Hepatocyte (in vitro differentiated cells): ENCODE measurements at regions not wholly inside any gene's neighbourhood (a gene's known extent, or its start where the extent isn't known, plus 50 kb on each side); places are given as distances from the start of the nearest gene placed in this dataset.

Experiments used
- EZH2 ChIP-seq: fragments of 200-600 bp; sonication (generic); IDR thresholded peaks from 2 replicates; pipeline ENCODE4 v1.6.1; 2016; ENCODE audit warnings: antibody characterized with exemption, mild to moderate bottlenecking, borderline replicate concordance
- EZH2phosphoT487 ChIP-seq: fragments of 200-600 bp; sonication (generic); IDR thresholded peaks from one replicate; pipeline ENCODE4 v1.6.1; 2018; ENCODE audit warnings: antibody characterized with exemption, mild to moderate bottlenecking, low read depth, moderate library complexity; ENCODE audit not compliant: unreplicated experiment, severe bottlenecking
- TF ChIP-seq, protein P1 (sequence below): fragments of 200-600 bp; sonication (generic); IDR thresholded peaks from 2 replicates; pipeline ENCODE4 v1.5.1; 2016; ENCODE audit warnings: antibody characterized with exemption, mild to moderate bottlenecking; ENCODE audit not compliant: poor library complexity

DNA sequence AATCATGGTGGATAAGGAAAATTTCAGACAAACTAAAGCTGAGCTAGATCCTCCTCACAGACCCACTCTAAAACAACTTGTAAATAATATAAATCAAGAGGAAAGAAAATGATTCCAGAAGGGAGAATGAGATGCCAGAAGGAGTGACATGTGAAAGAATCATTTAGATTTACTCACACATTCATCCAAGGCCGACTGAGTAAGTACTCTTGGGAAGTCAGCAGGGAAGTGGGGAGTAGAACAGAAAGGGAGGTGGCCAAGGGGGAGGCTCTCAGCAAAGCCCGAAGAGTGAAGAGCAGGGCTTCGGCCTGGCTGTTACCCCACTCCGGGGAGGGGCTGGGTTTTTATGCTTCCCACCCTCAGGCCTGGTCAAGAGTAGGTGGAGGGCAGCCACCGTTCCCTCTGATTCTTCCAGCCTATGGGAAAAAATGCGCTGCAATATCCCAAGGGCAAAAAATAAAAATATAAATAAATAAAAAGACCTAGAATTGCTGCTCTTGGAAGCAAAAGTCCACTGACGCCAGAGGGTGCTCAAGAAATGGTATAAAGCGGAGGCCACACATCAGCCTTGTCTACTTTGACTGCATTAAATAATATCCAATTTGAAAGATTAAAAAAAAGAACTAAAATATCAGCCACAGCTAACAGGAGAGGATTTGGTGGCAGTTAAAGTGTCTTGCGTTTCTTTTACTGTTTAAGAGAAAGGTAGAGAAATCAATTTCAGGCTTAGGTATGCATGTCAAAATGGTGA, 110.2 kb upstream of the COL5A1 start:
- TF ChIP-seq EZH2 = no peak
- TF ChIP-seq EZH2phosphoT487 = no peak
- TF ChIP-seq, protein P1, sequence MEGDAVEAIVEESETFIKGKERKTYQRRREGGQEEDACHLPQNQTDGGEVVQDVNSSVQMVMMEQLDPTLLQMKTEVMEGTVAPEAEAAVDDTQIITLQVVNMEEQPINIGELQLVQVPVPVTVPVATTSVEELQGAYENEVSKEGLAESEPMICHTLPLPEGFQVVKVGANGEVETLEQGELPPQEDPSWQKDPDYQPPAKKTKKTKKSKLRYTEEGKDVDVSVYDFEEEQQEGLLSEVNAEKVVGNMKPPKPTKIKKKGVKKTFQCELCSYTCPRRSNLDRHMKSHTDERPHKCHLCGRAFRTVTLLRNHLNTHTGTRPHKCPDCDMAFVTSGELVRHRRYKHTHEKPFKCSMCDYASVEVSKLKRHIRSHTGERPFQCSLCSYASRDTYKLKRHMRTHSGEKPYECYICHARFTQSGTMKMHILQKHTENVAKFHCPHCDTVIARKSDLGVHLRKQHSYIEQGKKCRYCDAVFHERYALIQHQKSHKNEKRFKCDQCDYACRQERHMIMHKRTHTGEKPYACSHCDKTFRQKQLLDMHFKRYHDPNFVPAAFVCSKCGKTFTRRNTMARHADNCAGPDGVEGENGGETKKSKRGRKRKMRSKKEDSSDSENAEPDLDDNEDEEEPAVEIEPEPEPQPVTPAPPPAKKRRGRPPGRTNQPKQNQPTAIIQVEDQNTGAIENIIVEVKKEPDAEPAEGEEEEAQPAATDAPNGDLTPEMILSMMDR = no peak
